BJ (cell line): ENCODE measurements at regions not wholly inside any gene's neighbourhood (a gene's known extent, or its start where the extent isn't known, plus 50 kb on each side); places are given as distances from the start of the nearest gene placed in this dataset.
"Not testable (repeated sequence)": the region's sequence is repeated elsewhere in the genome, so short reads cannot be mapped to it uniquely, and the experiment has no call there.

ENCODE experiments used
- CTCF ChIA-PET: fragments of 350-600 bp; formaldehyde crosslinking; extraction: SDS; loops from one replicate; lab custom pipeline; 2021; ENCODE audit warnings: antibody characterized with exemption, inconsistent platforms; lab: Yijun Ruan, JAX
- POLR2A ChIA-PET: fragments of 300-600 bp; sonication (Branson Sonifier 250); formaldehyde crosslinking; extraction: SDS; loops from one replicate; lab custom pipeline; 2021; ENCODE audit warnings: antibody characterized with exemption; lab: Charles Lee
- DNase-seq: peaks from one replicate; pipeline ENCODE4 v3.0.0-alpha.2; 2011; ENCODE audit warnings: low read depth
- H3K27me3 ChIP-seq: 2 replicates; pipeline ENCODE4 v1.6.0; 2011; ENCODE audit warnings: low read length; ENCODE audit not compliant: control insufficient read depth, insufficient read depth
- H3K36me3 ChIP-seq: 2 replicates; pipeline ENCODE4 v1.5.1; 2011; ENCODE audit warnings: low read length; ENCODE audit not compliant: control insufficient read depth, insufficient read depth
- H3K4me3 ChIP-seq: 2 replicates; pipeline ENCODE4 v1.5.1; 2011; ENCODE audit warnings: low read depth, mild to moderate bottlenecking, control low read depth, low read length
- TF ChIP-seq, protein P1 (sequence below): IDR thresholded peaks from 2 replicates; pipeline ENCODE4 v1.5.1; 2011; ENCODE audit warnings: low read depth, mild to moderate bottlenecking, control low read depth, inconsistent platforms, low read length, moderate library complexity; ENCODE audit not compliant: insufficient read depth

- CTCF ChIA-PET: interaction anchor here (0.7 kb wide), 1 partner anchor 76 kb away, joined by 3 read pairs; no protein-coding TSS in a partner anchor
- Histone ChIP-seq H3K27me3 (no peaks in the 10 kb centered on the region), H3K4me3 (no peak overlapping the region), H3K36me3 (no peaks in the 10 kb centered on the region)
- DNase-seq: no peak
- POLR2A ChIA-PET: no interaction called here
- TF ChIP-seq, protein P1, sequence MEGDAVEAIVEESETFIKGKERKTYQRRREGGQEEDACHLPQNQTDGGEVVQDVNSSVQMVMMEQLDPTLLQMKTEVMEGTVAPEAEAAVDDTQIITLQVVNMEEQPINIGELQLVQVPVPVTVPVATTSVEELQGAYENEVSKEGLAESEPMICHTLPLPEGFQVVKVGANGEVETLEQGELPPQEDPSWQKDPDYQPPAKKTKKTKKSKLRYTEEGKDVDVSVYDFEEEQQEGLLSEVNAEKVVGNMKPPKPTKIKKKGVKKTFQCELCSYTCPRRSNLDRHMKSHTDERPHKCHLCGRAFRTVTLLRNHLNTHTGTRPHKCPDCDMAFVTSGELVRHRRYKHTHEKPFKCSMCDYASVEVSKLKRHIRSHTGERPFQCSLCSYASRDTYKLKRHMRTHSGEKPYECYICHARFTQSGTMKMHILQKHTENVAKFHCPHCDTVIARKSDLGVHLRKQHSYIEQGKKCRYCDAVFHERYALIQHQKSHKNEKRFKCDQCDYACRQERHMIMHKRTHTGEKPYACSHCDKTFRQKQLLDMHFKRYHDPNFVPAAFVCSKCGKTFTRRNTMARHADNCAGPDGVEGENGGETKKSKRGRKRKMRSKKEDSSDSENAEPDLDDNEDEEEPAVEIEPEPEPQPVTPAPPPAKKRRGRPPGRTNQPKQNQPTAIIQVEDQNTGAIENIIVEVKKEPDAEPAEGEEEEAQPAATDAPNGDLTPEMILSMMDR: no peak
Observed at GRCh38 chr5:17852111-17852510, 217.9 kb downstream of the TAF11L14 start.

DNA sequence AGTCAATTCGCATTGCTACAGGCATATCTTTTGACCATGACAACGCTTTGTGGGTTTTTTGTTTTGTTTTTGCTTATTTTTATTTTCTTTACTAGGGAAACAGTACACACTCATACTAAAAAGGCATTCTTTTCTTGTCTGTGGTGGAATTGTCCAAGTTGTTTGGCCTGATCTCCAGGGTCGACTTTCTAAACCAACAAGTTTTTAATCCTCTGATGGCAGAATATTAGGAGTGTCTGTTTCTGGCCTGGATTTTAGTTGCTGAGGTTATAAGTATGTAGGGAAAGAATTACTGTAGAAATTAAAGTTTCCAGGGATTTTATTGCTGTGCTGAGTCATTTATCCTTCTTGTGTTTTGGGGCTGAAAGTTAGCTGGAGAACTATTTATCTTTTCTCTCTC is 218.5 kb downstream of the TAF11L14 start:
- no peaks in the 10 kb centered on the region for H3K36me3 ChIP-seq
- ChIA-PET POLR2A (no interaction called here), CTCF (no interaction called here)
- H3K27me3 ChIP-seq: no peaks in the 10 kb centered on the region
- TF ChIP-seq, protein P1: no peak
- no peak overlapping the region for H3K4me3 ChIP-seq
- DNase-seq: no peak

GRCh38 chr5:17854901-17855300 is 220.6 kb downstream of the TAF11L14 start:
- CTCF ChIA-PET: no interaction called here
- H3K27me3 ChIP-seq: no peaks in the 10 kb centered on the region

GRCh38 chr5:17860660-17861315 is 226.5 kb downstream of the TAF11L14 start:
- ChIA-PET POLR2A (no interaction called here), CTCF (no interaction called here)
- DNase-seq: no peak

More at GRCh38 chr5:17854901-17855300, 220.6 kb downstream of the TAF11L14 start:
- DNase-seq: no peak
- Histone ChIP-seq H3K36me3 (no peaks in the 10 kb centered on the region), H3K4me3 (no peak overlapping the region)
- POLR2A ChIA-PET: no interaction called here
- TF ChIP-seq, protein P1: no peak

GRCh38 chr5:17864903-17865302 is 230.6 kb downstream of the TAF11L14 start:
- CTCF ChIA-PET, POLR2A ChIA-PET, H3K36me3 ChIP-seq, DNase-seq, H3K4me3 ChIP-seq, H3K27me3 ChIP-seq: not testable (repeated sequence)

More at GRCh38 chr5:17860660-17861315, 226.5 kb downstream of the TAF11L14 start:
- TF ChIP-seq, protein P1: no peak
- Histone ChIP-seq H3K4me3 (no peak overlapping the region), H3K36me3 (no peaks in the 10 kb centered on the region), H3K27me3 (no peaks in the 10 kb centered on the region)

- DNase-seq, POLR2A ChIA-PET, CTCF ChIA-PET, H3K4me3 ChIP-seq, H3K36me3 ChIP-seq, H3K27me3 ChIP-seq: not testable (repeated sequence)
Observed at GRCh38 chr5:17865966-17866365, 231.7 kb downstream of the TAF11L14 start.
